ENCODE measurements at regions not wholly inside any gene's neighbourhood (a gene's known extent, or its start where the extent isn't known, plus 50 kb on each side); places are given as distances from the start of the nearest gene placed in this dataset.

GRCh38 chr20:52078289-52078688 is 113.3 kb downstream of the ZFP64 start:
- H3K4me1 ChIP-seq (replicated peaks in 1 of 2), result no peaks in the 10 kb centered on the region
- WGBS, 4 donors, result 85 to 95% (median 85%) methylated on average over 4 of the region's 4 CpGs
- H3K27ac ChIP-seq, result no peak overlapping the region
- intact Hi-C loops (cut with DNase I), result no loop called here
- TF ChIP-seq POLR2A (IDR thresholded peaks at IDR 0.05) (no peak), CTCF (IDR thresholded peaks at IDR 0.05) (no peak)
- H3K27me3 ChIP-seq, result no peaks in the 10 kb centered on the region
- H3K4me3 ChIP-seq, result no peak overlapping the region
- no peaks in the 10 kb centered on the region for H3K36me3 ChIP-seq (replicated peaks in 1 of 2)
- H3K9me3 ChIP-seq (replicated peaks in 1 of 3), result no peaks in the 10 kb centered on the region
- DNase-seq, result no peak

- H3K4me3 ChIP-seq, result no peak overlapping the region
- H3K9me3 ChIP-seq (replicated peaks in 1 of 3), result no peaks in the 10 kb centered on the region
- intact Hi-C loops (cut with DNase I), result no loop called here
- no peaks in the 10 kb centered on the region for H3K36me3 ChIP-seq (replicated peaks in 1 of 2)
- no peak for TF ChIP-seq POLR2A (IDR thresholded peaks at IDR 0.05)
- TF ChIP-seq CTCF (IDR thresholded peaks at IDR 0.05), result no peak
- no peak for DNase-seq
- H3K27me3 ChIP-seq, result no peaks in the 10 kb centered on the region
- 89 to 96% (median 92%) methylated on average over 2 of the region's 2 CpGs for WGBS, 4 donors
- no peak overlapping the region for H3K27ac ChIP-seq
- H3K4me1 ChIP-seq (replicated peaks in 1 of 2), result no peaks in the 10 kb centered on the region
Observed at GRCh38 chr20:52076164-52076563, 115.4 kb downstream of the ZFP64 start.

GRCh38 chr20:52075400-52075799 is 116.2 kb downstream of the ZFP64 start:
- no peaks in the 10 kb centered on the region for H3K4me1 ChIP-seq (replicated peaks in 1 of 2)
- no peak overlapping the region for H3K4me3 ChIP-seq
- no peak for DNase-seq
- no peaks in the 10 kb centered on the region for H3K27me3 ChIP-seq
- intact Hi-C loops (cut with DNase I), result no loop called here
- no peaks in the 10 kb centered on the region for H3K9me3 ChIP-seq (replicated peaks in 1 of 3)
- WGBS, 4 donors, result 62 to 65% (median 63%) methylated on average over 3 of the region's 3 CpGs
- H3K36me3 ChIP-seq (replicated peaks in 1 of 2), result no peaks in the 10 kb centered on the region
- H3K27ac ChIP-seq, result no peak overlapping the region
- no peak for TF ChIP-seq CTCF (IDR thresholded peaks at IDR 0.05)
- no peak for TF ChIP-seq POLR2A (IDR thresholded peaks at IDR 0.05)

GRCh38 chr20:52071136-52071535 is 120.4 kb downstream of the ZFP64 start:
- no peaks in the 10 kb centered on the region for H3K27me3 ChIP-seq
- H3K27ac ChIP-seq, result no peak overlapping the region
- H3K36me3 ChIP-seq (replicated peaks in 1 of 2), result no peaks in the 10 kb centered on the region
- 94 to 100% (median 96%) methylated on average over 2 of the region's 2 CpGs for WGBS, 4 donors
- intact Hi-C loops (cut with DNase I), result no loop called here
- DNase-seq, result no peak
- no peaks in the 10 kb centered on the region for H3K4me1 ChIP-seq (replicated peaks in 1 of 2)
- H3K4me3 ChIP-seq, result no peak overlapping the region
- TF ChIP-seq POLR2A (IDR thresholded peaks at IDR 0.05), result no peak
- H3K9me3 ChIP-seq (replicated peaks in 1 of 3), result no peaks in the 10 kb centered on the region

- no peaks in the 10 kb centered on the region for H3K36me3 ChIP-seq (replicated peaks in 1 of 2)
- intact Hi-C loops (cut with DNase I), result no loop called here
- DNase-seq, result no peak
- TF ChIP-seq CTCF (IDR thresholded peaks at IDR 0.05) (no peak), POLR2A (IDR thresholded peaks at IDR 0.05) (no peak)
- no peak overlapping the region for H3K27ac ChIP-seq
- WGBS, 4 donors, result 88 to 100% (median 93%) methylated on average over 1 of the region's 1 CpG
- H3K4me1 ChIP-seq (replicated peaks in 1 of 2), result no peaks in the 10 kb centered on the region
- H3K9me3 ChIP-seq (replicated peaks in 1 of 3), result no peaks in the 10 kb centered on the region
- no peaks in the 10 kb centered on the region for H3K27me3 ChIP-seq
- H3K4me3 ChIP-seq, result no peak overlapping the region
Observed at GRCh38 chr20:52064931-52065330, 126.6 kb downstream of the ZFP64 start.

All from adrenal gland (tissue), 9 donors.